Spinal cord (tissue), 10 donors: ENCODE measurements at regions not wholly inside any gene's neighbourhood (a gene's known extent, or its start where the extent isn't known, plus 50 kb on each side); places are given as distances from the start of the nearest gene placed in this dataset. TPM values are rescaled to one million over a fixed set of nuclear protein-coding genes. Genes with fewer than 3 reads are reported as not detected.

Source experiments
- DNase-seq, 6 donors: peaks; one replicate each; pipeline versions ENCODE4 v3.0.0 to v3.0.0-alpha.2; 2013 to 2015; ENCODE audit warnings: low spot score in 6 of 6, low read depth in 4 of 6
- H3K27ac ChIP-seq: one replicate; pipeline ENCODE4 v1.5.1; 2013; ENCODE audit warnings: low read depth, low read length, control low read depth
- H3K27me3 ChIP-seq: one replicate; pipeline ENCODE4 v1.6.1; 2013; ENCODE audit warnings: low read length; ENCODE audit not compliant: control insufficient read depth, insufficient read depth
- H3K36me3 ChIP-seq: one replicate; pipeline ENCODE4 v1.6.1; 2013; ENCODE audit warnings: low read length; ENCODE audit not compliant: control insufficient read depth, insufficient read depth
- H3K4me1 ChIP-seq: one replicate; pipeline ENCODE4 v1.6.1; 2013; ENCODE audit warnings: low read length; ENCODE audit not compliant: control insufficient read depth, insufficient read depth
- H3K4me3 ChIP-seq: one replicate; pipeline ENCODE4 v1.5.1; 2013; ENCODE audit warnings: low read depth, low read length, control low read depth
- H3K9me3 ChIP-seq: one replicate; pipeline ENCODE4 v1.6.1; 2013; ENCODE audit warnings: low read length; ENCODE audit not compliant: control insufficient read depth, insufficient read depth
- WGBS: methylation state at CpG from one replicate; pipeline ENCODE4 v1.1.5; 2013; ENCODE audit warnings: missing lambda C conversion rate; ENCODE audit not compliant: insufficient coverage; 5-methylcytosine and 5-hydroxymethylcytosine counted together
- small RNA-seq: library from RNA; depleted of rRNA; stranded (forward); fragments of <200 nt; gene quantifications from one replicate; pipeline ENCODE3, GENCODE V24; 2014; ENCODE audit warnings: low replicate concordance
- donor health status: healthy.

- Histone ChIP-seq H3K4me1 (no peaks in the 10 kb centered on the region), H3K27ac (no peak overlapping the region), H3K27me3 (no peaks in the 10 kb centered on the region), H3K4me3 (no peak overlapping the region), H3K36me3 (no peaks in the 10 kb centered on the region), H3K9me3 (no peaks in the 10 kb centered on the region)
- 40% methylated on average over 1 of the region's 2 CpGs for WGBS
- no peak for DNase-seq
Observed at GRCh38 chr5:74927336-74927735, 61.1 kb upstream of the FAM169A start.

- peak in 3 of 6 donors; percentile 31 to 90 (median 80) for DNase-seq
- no peak overlapping the region for H3K27ac ChIP-seq
Observed at GRCh38 chr5:74919487-74919886, 53.3 kb upstream of the FAM169A start.

GRCh38 chr5:74919041-74919440 lies 52.9 kb upstream of the FAM169A start:
- H3K27me3 ChIP-seq, result no peaks in the 10 kb centered on the region
- DNase-seq, result no peak
- no peak overlapping the region for H3K27ac ChIP-seq
- H3K4me3 ChIP-seq, result no peak overlapping the region
- no peaks in the 10 kb centered on the region for H3K36me3 ChIP-seq
- no peaks in the 10 kb centered on the region for H3K4me1 ChIP-seq
- H3K9me3 ChIP-seq, result no peaks in the 10 kb centered on the region
- WGBS, result 100% methylated on average over 1 of the region's 4 CpGs

More at GRCh38 chr5:74919487-74919886, 53.3 kb upstream of the FAM169A start:
- H3K4me1 ChIP-seq, result no peaks in the 10 kb centered on the region
- no peaks in the 10 kb centered on the region for H3K27me3 ChIP-seq
- H3K4me3 ChIP-seq, result no peak overlapping the region
- no CpG with 5 or more reads among the region's 6 CpGs for WGBS
- no peaks in the 10 kb centered on the region for H3K9me3 ChIP-seq
- no peaks in the 10 kb centered on the region for H3K36me3 ChIP-seq

GRCh38 chr5:74918232-74918669 lies 52.1 kb upstream of the FAM169A start:
- whole genome bisulfite sequencing, result no CpG with 5 or more reads among the region's 4 CpGs
- Histone ChIP-seq H3K4me1 (no peaks in the 10 kb centered on the region), H3K9me3 (no peaks in the 10 kb centered on the region), H3K4me3 (no peak overlapping the region), H3K27me3 (no peaks in the 10 kb centered on the region), H3K36me3 (no peaks in the 10 kb centered on the region), H3K27ac (no peak overlapping the region)
- no peak for DNase-seq

GRCh38 chr5:74916831-74917710 lies 50.9 kb upstream of the FAM169A start:
- Histone ChIP-seq H3K36me3 (no peaks in the 10 kb centered on the region), H3K4me3 (no peak overlapping the region), H3K4me1 (no peaks in the 10 kb centered on the region), H3K27me3 (no peaks in the 10 kb centered on the region), H3K27ac (no peak overlapping the region), H3K9me3 (no peaks in the 10 kb centered on the region)
- WGBS, result 100% methylated on average over 2 of the region's 7 CpGs
- DNase-seq, result no peak

Small RNA genes in the stretch of these regions (small RNA-seq; reads per million reads assigned to genes)
- not detected for gene AC116337.2
